Adrenal gland (tissue), 5 donors: ENCODE measurements at regions not wholly inside any gene's neighbourhood (a gene's known extent, or its start where the extent isn't known, plus 50 kb on each side); places are given as distances from the start of the nearest gene placed in this dataset.

Experiments used
- CTCF ChIP-seq, 6 experiments: fragments of 450-650 bp in 4 of 6; fragments of 200-600 bp in 2 of 6; sonication (generic) in 1 of 6; IDR thresholded peaks; 1 replicate in 5 of 6; 2 replicates in 1 of 6; pipeline versions ENCODE4 v1.5.1 to v1.8.0; 2016 to 2021; ENCODE audit warnings: antibody characterized with exemption in 6 of 6, mild to moderate bottlenecking in 2 of 6, moderate library complexity in 1 of 6
- POLR2A ChIP-seq, 2 donors: fragments of 450-650 bp; IDR thresholded peaks; one replicate each; pipeline ENCODE4 v1.6.1; 2017; ENCODE audit warnings: antibody characterized with exemption in 2 of 2, mild to moderate bottlenecking in 2 of 2, moderate library complexity in 1 of 2
- donor health status: DM: no; HTN: no; CAD: no.

GRCh38 chr6:164087870-164088269 is 673.4 kb downstream of the QKI start:
- TF ChIP-seq POLR2A (IDR thresholded peaks at IDR 0.05) = no peak
- no peak for TF ChIP-seq CTCF (IDR thresholded peaks at IDR 0.05)
